Hepatocyte (in vitro differentiated cells): ENCODE measurements at regions not wholly inside any gene's neighbourhood (a gene's known extent, or its start where the extent isn't known, plus 50 kb on each side); places are given as distances from the start of the nearest gene placed in this dataset.

Source experiments
- CTCF ChIP-seq: fragments of 200-600 bp; sonication (generic); IDR thresholded peaks from 2 replicates; pipeline ENCODE4 v1.5.1; 2016; ENCODE audit warnings: antibody characterized with exemption, mild to moderate bottlenecking; ENCODE audit not compliant: poor library complexity
- EZH2 ChIP-seq: fragments of 200-600 bp; sonication (generic); IDR thresholded peaks from 2 replicates; pipeline ENCODE4 v1.6.1; 2016; ENCODE audit warnings: antibody characterized with exemption, mild to moderate bottlenecking, borderline replicate concordance

GRCh38 chr5:94072116-94072515 lies 330.7 kb upstream of the POU5F2 start:
- no peak for TF ChIP-seq EZH2
- no peak for TF ChIP-seq CTCF
